RWPE2 (cell line): ENCODE measurements at regions not wholly inside any gene's neighbourhood (a gene's known extent, or its start where the extent isn't known, plus 50 kb on each side); places are given as distances from the start of the nearest gene placed in this dataset.

Experiments used
- ATAC-seq: fragments of 200-7000 bp; cut with Tn5 transposase; 3 replicates; pipeline ENCODE4 v1.9.1; 2021; ENCODE audit warnings: low read depth
- DNase-seq: peaks from one replicate; pipeline ENCODE4 v3.0.0-alpha.2; 2020; ENCODE audit warnings: low spot score
- H3K27ac ChIP-seq: fragments of 450-650 bp; 2 replicates; pipeline ENCODE4 v1.5.1; 2017; ENCODE audit warnings: mild to moderate bottlenecking; ENCODE audit not compliant: poor library complexity, severe bottlenecking
- H3K27me3 ChIP-seq: fragments of 250-450 bp; sonication (Bioruptor Pico); 2 replicates; pipeline ENCODE4 v1.5.1; 2021; ENCODE audit warnings: mild to moderate bottlenecking, moderate library complexity; ENCODE audit not compliant: insufficient read depth, poor library complexity, severe bottlenecking
- H3K36me3 ChIP-seq: fragments of 250-450 bp; sonication (Bioruptor Pico); 2 replicates; pipeline ENCODE4 v1.5.1; 2020; ENCODE audit warnings: low read depth, mild to moderate bottlenecking, moderate library complexity
- H3K4me1 ChIP-seq: fragments of 250-450 bp; sonication (Bioruptor Pico); 2 replicates; pipeline ENCODE4 v1.5.1; 2021; ENCODE audit warnings: mild to moderate bottlenecking, moderate library complexity; ENCODE audit not compliant: insufficient read depth, poor library complexity, severe bottlenecking
- H3K4me3 ChIP-seq: fragments of 250-450 bp; sonication (Bioruptor Pico); 2 replicates; pipeline ENCODE4 v1.5.1; 2021; ENCODE audit warnings: mild to moderate bottlenecking, moderate library complexity; ENCODE audit not compliant: severe bottlenecking
- H3K9me3 ChIP-seq: fragments of 250-450 bp; sonication (Bioruptor Pico); 2 replicates; pipeline ENCODE4 v1.5.1; 2021; ENCODE audit warnings: mild to moderate bottlenecking, moderate library complexity; ENCODE audit not compliant: severe bottlenecking
- TF ChIP-seq, protein P1 (sequence below): fragments of 450-650 bp; IDR thresholded peaks from one replicate; pipeline ENCODE4 v1.5.1; 2017; ENCODE audit warnings: mild to moderate bottlenecking, moderate library complexity; ENCODE audit not compliant: poor library complexity, severe bottlenecking

DNA sequence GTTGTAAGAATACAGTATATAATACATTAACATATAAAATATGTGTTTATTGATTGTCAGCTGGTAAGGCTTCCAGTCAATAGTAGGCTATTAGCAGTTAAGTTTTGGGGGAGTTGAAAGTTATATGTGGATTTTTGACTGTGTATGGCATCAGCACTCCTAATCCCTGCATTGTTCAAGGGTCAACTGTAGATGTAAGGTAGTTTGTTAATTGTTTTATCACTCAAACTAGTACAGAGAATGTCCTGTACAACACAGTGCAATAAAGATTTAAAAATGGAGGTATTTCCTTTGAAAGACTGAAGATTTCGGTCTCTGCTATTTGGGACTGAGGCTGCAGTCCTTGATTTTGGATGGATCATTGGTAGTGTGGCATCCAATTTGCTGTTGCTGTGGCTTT, 484.4 kb downstream of the KDM4C start:
- Histone ChIP-seq H3K27me3 (no peaks in the 10 kb centered on the region), H3K4me1 (no peaks in the 10 kb centered on the region), H3K9me3 (no peaks in the 10 kb centered on the region), H3K4me3 (no peak overlapping the region), H3K36me3 (no peaks in the 10 kb centered on the region), H3K27ac (no peak overlapping the region)
- TF ChIP-seq, protein P1, sequence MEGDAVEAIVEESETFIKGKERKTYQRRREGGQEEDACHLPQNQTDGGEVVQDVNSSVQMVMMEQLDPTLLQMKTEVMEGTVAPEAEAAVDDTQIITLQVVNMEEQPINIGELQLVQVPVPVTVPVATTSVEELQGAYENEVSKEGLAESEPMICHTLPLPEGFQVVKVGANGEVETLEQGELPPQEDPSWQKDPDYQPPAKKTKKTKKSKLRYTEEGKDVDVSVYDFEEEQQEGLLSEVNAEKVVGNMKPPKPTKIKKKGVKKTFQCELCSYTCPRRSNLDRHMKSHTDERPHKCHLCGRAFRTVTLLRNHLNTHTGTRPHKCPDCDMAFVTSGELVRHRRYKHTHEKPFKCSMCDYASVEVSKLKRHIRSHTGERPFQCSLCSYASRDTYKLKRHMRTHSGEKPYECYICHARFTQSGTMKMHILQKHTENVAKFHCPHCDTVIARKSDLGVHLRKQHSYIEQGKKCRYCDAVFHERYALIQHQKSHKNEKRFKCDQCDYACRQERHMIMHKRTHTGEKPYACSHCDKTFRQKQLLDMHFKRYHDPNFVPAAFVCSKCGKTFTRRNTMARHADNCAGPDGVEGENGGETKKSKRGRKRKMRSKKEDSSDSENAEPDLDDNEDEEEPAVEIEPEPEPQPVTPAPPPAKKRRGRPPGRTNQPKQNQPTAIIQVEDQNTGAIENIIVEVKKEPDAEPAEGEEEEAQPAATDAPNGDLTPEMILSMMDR: no peak
- ATAC-seq (no peak), DNase-seq (no peak)

DNA sequence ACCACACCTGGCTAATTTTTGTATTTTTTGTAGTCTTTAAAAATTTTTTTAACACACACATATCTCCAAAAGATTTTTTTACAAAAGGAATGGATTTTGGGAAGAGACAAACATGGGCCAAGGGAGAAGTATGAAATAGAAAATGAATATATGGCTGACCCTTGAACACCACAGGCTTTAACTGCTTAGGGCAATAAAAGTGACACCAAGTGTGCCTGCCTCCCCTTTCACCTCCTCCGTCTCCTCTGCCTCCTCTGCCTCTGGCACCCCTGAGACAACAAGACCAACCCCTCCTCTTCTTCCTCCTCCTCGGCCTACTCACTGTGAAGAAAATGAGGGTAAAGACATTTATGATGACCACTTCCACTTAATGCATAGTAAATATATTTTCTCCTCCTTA, 483.9 kb downstream of the KDM4C start:
- Histone ChIP-seq H3K27ac (no peak overlapping the region), H3K4me1 (no peaks in the 10 kb centered on the region), H3K9me3 (no peaks in the 10 kb centered on the region), H3K4me3 (no peak overlapping the region), H3K36me3 (no peaks in the 10 kb centered on the region), H3K27me3 (no peaks in the 10 kb centered on the region)
- no peak for DNase-seq
- no peak for ATAC-seq
- TF ChIP-seq, protein P1: no peak

DNA sequence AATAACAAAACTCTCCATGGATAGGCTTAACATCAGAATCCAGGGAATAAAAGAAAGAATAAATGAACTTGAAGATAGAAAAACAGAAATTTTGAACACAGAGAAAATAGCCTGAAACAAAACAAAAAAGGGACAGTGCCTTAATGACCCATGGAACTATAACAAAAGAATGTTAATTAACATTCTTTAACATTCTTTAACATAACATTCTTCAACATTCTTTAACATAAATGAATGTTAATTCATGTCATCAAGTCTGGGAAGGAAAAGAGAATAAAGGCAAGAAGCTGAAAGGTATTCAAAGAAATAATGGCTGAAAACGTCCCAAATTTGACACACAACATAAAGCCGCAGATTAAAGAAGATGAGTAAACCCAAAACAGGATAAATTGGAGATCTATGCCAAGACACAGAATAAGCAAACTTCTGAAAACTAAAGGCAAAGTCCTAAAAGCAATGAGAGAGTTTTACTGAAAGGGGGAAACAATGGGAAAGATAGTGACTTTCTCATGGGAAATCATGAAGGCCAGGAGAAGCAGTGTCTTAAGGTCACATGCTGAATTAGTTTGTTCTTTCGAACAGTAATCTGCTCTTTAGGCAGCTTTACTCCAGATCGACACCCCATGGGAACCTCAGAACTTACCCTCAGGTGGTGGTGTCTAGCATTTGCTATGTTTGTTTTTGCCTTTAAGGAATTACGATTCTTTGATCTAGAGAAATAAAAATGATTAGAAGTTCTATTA, 483.0 kb downstream of the KDM4C start:
- H3K27me3 ChIP-seq: no peaks in the 10 kb centered on the region
- H3K27ac ChIP-seq: no peak overlapping the region
- DNase-seq (no peak), ATAC-seq (no peak)
- H3K4me3 ChIP-seq: no peak overlapping the region
- no peaks in the 10 kb centered on the region for H3K4me1 ChIP-seq
- TF ChIP-seq, protein P1: no peak
- no peaks in the 10 kb centered on the region for H3K36me3 ChIP-seq
- H3K9me3 ChIP-seq: no peaks in the 10 kb centered on the region

DNA sequence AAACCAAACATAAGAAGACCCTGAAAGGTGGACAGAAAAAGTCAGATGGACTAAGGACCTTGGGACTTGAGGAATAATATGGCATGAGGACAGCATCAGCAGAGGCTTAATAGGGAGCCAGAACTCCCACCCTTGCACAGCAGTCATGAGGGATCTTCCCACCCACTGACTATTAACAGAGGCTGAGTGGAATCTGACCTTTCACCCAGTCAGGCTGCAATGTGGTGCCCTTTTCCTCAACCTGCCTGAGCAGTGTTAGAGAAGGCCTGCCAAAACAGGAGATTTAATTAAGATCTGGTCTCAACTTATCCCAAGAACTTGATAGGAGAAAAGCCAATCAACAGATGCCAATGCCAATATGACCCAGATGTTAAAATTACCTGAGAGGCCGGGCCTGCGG, 481.9 kb downstream of the KDM4C start:
- H3K4me3 ChIP-seq: no peak overlapping the region
- no peaks in the 10 kb centered on the region for H3K27me3 ChIP-seq
- H3K27ac ChIP-seq: no peak overlapping the region
- no peaks in the 10 kb centered on the region for H3K9me3 ChIP-seq
- DNase-seq: no peak
- no peaks in the 10 kb centered on the region for H3K36me3 ChIP-seq
- TF ChIP-seq, protein P1: no peak
- no peaks in the 10 kb centered on the region for H3K4me1 ChIP-seq
- no peak for ATAC-seq

DNA sequence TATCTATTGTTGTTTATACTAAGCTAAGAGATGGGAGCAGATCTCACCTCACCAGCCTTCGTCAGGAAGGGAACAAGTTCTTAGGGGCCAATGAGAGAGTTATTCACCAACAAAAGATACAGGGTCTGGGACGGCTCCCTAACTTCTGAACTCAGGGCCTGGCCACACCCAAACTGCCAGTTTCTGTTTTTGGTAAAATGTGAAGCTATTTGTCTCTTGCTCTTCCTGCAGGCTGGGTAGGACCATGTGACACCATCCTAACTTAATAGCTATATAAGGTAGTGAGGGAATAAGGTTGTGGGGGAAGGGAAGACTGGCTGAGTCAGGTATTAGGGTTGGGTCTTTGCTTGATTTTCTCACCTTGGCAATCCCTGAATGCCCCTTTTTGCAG, 480.5 kb downstream of the KDM4C start:
- DNase-seq (no peak), ATAC-seq (no peak)
- Histone ChIP-seq H3K27ac (no peak overlapping the region), H3K4me3 (no peak overlapping the region), H3K27me3 (no peaks in the 10 kb centered on the region), H3K36me3 (no peaks in the 10 kb centered on the region), H3K4me1 (no peaks in the 10 kb centered on the region), H3K9me3 (no peaks in the 10 kb centered on the region)
- TF ChIP-seq, protein P1: no peak
